OCI-LY3 (cell line): ENCODE measurements at regions not wholly inside any gene's neighbourhood (a gene's known extent, or its start where the extent isn't known, plus 50 kb on each side); places are given as distances from the start of the nearest gene placed in this dataset.

Source experiments
- H2AFZ ChIP-seq: fragments of 200-600, 300-600 bp; shearing (Covaris generic); 2 replicates; pipeline ENCODE4 v1.6.0; 2014; ENCODE audit warnings: antibody characterized with exemption, low read depth, low read length
- H3K27ac ChIP-seq: fragments of 200-600, 300-600 bp; sonication (generic); 2 replicates; pipeline ENCODE4 v1.5.1; 2014; ENCODE audit warnings: mild to moderate bottlenecking, low read length, moderate library complexity, mixed read lengths
- H3K27me3 ChIP-seq: fragments of 200-600, 300-600 bp; sonication (generic); 2 replicates; pipeline ENCODE4 v1.6.1; 2014; ENCODE audit warnings: low read depth, low read length, mixed read lengths
- H3K36me3 ChIP-seq: fragments of 200-600, 300-600 bp; sonication (generic); replicated peaks from 2 replicates; pipeline ENCODE3; 2014; ENCODE audit warnings: low read depth, low read length, mixed read lengths
- H3K4me1 ChIP-seq: fragments of 300-600, 200-600 bp; sonication (generic); 2 replicates; pipeline ENCODE4 v1.6.1; 2014; ENCODE audit warnings: low read length, mixed read lengths
- H3K4me2 ChIP-seq: fragments of 200-600, 300-600 bp; sonication (generic); 2 replicates; pipeline ENCODE4 v1.6.1; 2014; ENCODE audit warnings: low read length, mixed read lengths
- H3K4me3 ChIP-seq: fragments of 300-600, 200-600 bp; sonication (generic); 2 replicates; pipeline ENCODE4 v1.5.1; 2014; ENCODE audit warnings: antibody characterized with exemption, mild to moderate bottlenecking, low read length, moderate library complexity
- H3K79me2 ChIP-seq: fragments of 300-600, 200-600 bp; shearing (Covaris generic); 2 replicates; pipeline ENCODE4 v1.6.1; 2014; ENCODE audit warnings: mild to moderate bottlenecking, low read length, mixed read lengths
- H3K9ac ChIP-seq: fragments of 300-600, 200-600 bp; shearing (Covaris generic); 2 replicates; pipeline ENCODE4 v1.6.0; 2014; ENCODE audit warnings: mild to moderate bottlenecking, low read length, moderate library complexity
- H3K9me3 ChIP-seq: fragments of 200-600, 300-600 bp; shearing (Covaris generic); 2 replicates; pipeline ENCODE4 v1.6.1; 2014; ENCODE audit warnings: low read length, mixed read lengths; ENCODE audit not compliant: insufficient read depth
- H4K20me1 ChIP-seq: fragments of 200-600, 300-600 bp; sonication (generic); 2 replicates; pipeline ENCODE4 v1.6.1; 2016; ENCODE audit warnings: low read length, mixed read lengths; ENCODE audit not compliant: insufficient read depth
- CTCF ChIP-seq: fragments of 200-600, 300-600 bp; sonication (generic); IDR thresholded peaks from 2 replicates; pipeline ENCODE4 v1.5.1; 2014; ENCODE audit warnings: antibody characterized with exemption, low read length, low read depth
- EZH2phosphoT487 ChIP-seq: fragments of 200-600 bp; shearing (Covaris generic); IDR thresholded peaks from 2 replicates; pipeline ENCODE4 v1.6.1; 2018; ENCODE audit warnings: antibody characterized with exemption, mixed run types, low read depth

- Histone ChIP-seq H3K36me3 (no peaks in the 10 kb centered on the region), H4K20me1 (no peaks in the 10 kb centered on the region), H3K9ac (no peak overlapping the region), H3K27ac (no peak overlapping the region), H3K9me3 (no peaks in the 10 kb centered on the region), H3K4me2 (no peak overlapping the region), H3K27me3 (no peaks in the 10 kb centered on the region), H3K4me3 (no peak overlapping the region), H2AFZ (no peak overlapping the region), H3K79me2 (no peaks in the 10 kb centered on the region), H3K4me1 (no peaks in the 10 kb centered on the region)
- TF ChIP-seq CTCF (no peak), EZH2phosphoT487 (no peak)
These were observed 215.8 kb upstream of the CCNG1 start for GRCh38 chr5:163221581-163221980.

GRCh38 chr5:163222982-163223381 is 214.4 kb upstream of the CCNG1 start:
- H3K4me1 ChIP-seq, result no peaks in the 10 kb centered on the region

GRCh38 chr5:163244445-163244987 is 192.9 kb upstream of the CCNG1 start:
- no peak overlapping the region for H3K4me3 ChIP-seq
- H3K4me2 ChIP-seq, result no peak overlapping the region
- H3K36me3 ChIP-seq, result no peaks in the 10 kb centered on the region
- H3K9me3 ChIP-seq, result no peaks in the 10 kb centered on the region
- no peak for TF ChIP-seq CTCF
- TF ChIP-seq EZH2phosphoT487, result no peak
- H3K79me2 ChIP-seq, result no peaks in the 10 kb centered on the region
- no peaks in the 10 kb centered on the region for H3K4me1 ChIP-seq
- no peaks in the 10 kb centered on the region for H4K20me1 ChIP-seq
- no peaks in the 10 kb centered on the region for H3K27me3 ChIP-seq
- no peak overlapping the region for H3K27ac ChIP-seq
- no peak overlapping the region for H2AFZ ChIP-seq
- H3K9ac ChIP-seq, result no peak overlapping the region

More at GRCh38 chr5:163222982-163223381, 214.4 kb upstream of the CCNG1 start:
- no peak overlapping the region for H3K4me2 ChIP-seq
- H3K27me3 ChIP-seq, result no peaks in the 10 kb centered on the region
- H3K79me2 ChIP-seq, result no peaks in the 10 kb centered on the region
- TF ChIP-seq EZH2phosphoT487 (no peak), CTCF (no peak)
- H3K9me3 ChIP-seq, result no peaks in the 10 kb centered on the region
- no peak overlapping the region for H3K4me3 ChIP-seq
- no peak overlapping the region for H2AFZ ChIP-seq
- H3K36me3 ChIP-seq, result no peaks in the 10 kb centered on the region
- no peak overlapping the region for H3K27ac ChIP-seq
- H3K9ac ChIP-seq, result no peak overlapping the region
- H4K20me1 ChIP-seq, result no peaks in the 10 kb centered on the region

- H3K4me3 ChIP-seq, result no peak overlapping the region
- no peaks in the 10 kb centered on the region for H3K9me3 ChIP-seq
These were observed 191.8 kb upstream of the CCNG1 start for GRCh38 chr5:163245584-163245983.

More at GRCh38 chr5:163245584-163245983, 191.8 kb upstream of the CCNG1 start:
- Histone ChIP-seq H3K27me3 (no peaks in the 10 kb centered on the region), H4K20me1 (no peaks in the 10 kb centered on the region), H3K4me1 (no peaks in the 10 kb centered on the region), H2AFZ (no peak overlapping the region), H3K79me2 (no peaks in the 10 kb centered on the region), H3K27ac (no peak overlapping the region), H3K9ac (no peak overlapping the region), H3K4me2 (no peak overlapping the region), H3K36me3 (no peaks in the 10 kb centered on the region)
- TF ChIP-seq CTCF (no peak), EZH2phosphoT487 (no peak)
